GM23248 (cell line): ENCODE measurements at regions not wholly inside any gene's neighbourhood (a gene's known extent, or its start where the extent isn't known, plus 50 kb on each side); places are given as distances from the start of the nearest gene placed in this dataset.

ENCODE experiments used
- DNase-seq: peaks from one replicate; pipeline ENCODE4 v3.0.0-alpha.2; 2015
- H2AFZ ChIP-seq: fragments of 200-600 bp; sonication (generic); 2 replicates; pipeline ENCODE4 v1.6.1; 2016; ENCODE audit warnings: antibody characterized with exemption
- H3F3A ChIP-seq: fragments of 200-600 bp; sonication (generic); 2 replicates; pipeline ENCODE4 v1.6.1; 2016; ENCODE audit warnings: mild to moderate bottlenecking, antibody characterized with exemption, mixed run types; ENCODE audit not compliant: insufficient read depth
- H3K27ac ChIP-seq: fragments of 200-600 bp; sonication (generic); 2 replicates; pipeline ENCODE4 v1.5.1; 2016; ENCODE audit warnings: mild to moderate bottlenecking
- H3K27me3 ChIP-seq: fragments of 200-600 bp; sonication (generic); replicated peaks from 2 replicates; pipeline ENCODE4 v1.6.1; 2016; ENCODE audit warnings: mild to moderate bottlenecking; ENCODE audit not compliant: insufficient read depth
- H3K36me3 ChIP-seq: fragments of 200-600 bp; sonication (generic); 2 replicates; pipeline ENCODE4 v1.6.1; 2016; ENCODE audit warnings: low read depth, mild to moderate bottlenecking
- H3K4me1 ChIP-seq: fragments of 200-600 bp; sonication (generic); 2 replicates; pipeline ENCODE4 v1.6.1; 2016; ENCODE audit warnings: mild to moderate bottlenecking; ENCODE audit not compliant: insufficient read depth
- H3K4me2 ChIP-seq: fragments of 200-600 bp; sonication (generic); one replicate; pipeline ENCODE4 v1.6.1; 2016; ENCODE audit warnings: mild to moderate bottlenecking; ENCODE audit not compliant: unreplicated experiment
- H3K4me3 ChIP-seq: fragments of 200-600 bp; sonication (generic); 2 replicates; pipeline ENCODE4 v1.5.1; 2016; ENCODE audit warnings: mild to moderate bottlenecking
- H3K79me2 ChIP-seq: fragments of 200-600 bp; sonication (generic); 2 replicates; pipeline ENCODE4 v1.6.1; 2016; ENCODE audit warnings: mild to moderate bottlenecking; ENCODE audit not compliant: insufficient read depth
- H3K9ac ChIP-seq: fragments of 200-600 bp; sonication (generic); 2 replicates; pipeline ENCODE4 v1.6.1; 2016; ENCODE audit warnings: mild to moderate bottlenecking
- H3K9me2 ChIP-seq: fragments of 200-600 bp; sonication (generic); 2 replicates; pipeline ENCODE4 v1.6.1; 2016; ENCODE audit warnings: mixed run types, mild to moderate bottlenecking, moderate library complexity; ENCODE audit not compliant: insufficient read depth
- H3K9me3 ChIP-seq: fragments of 200-600 bp; sonication (generic); one replicate; pipeline ENCODE4 v1.6.1; 2017; ENCODE audit warnings: low read depth
- H4K20me1 ChIP-seq: fragments of 200-600 bp; sonication (generic); 2 replicates; pipeline ENCODE4 v1.6.0; 2016; ENCODE audit not compliant: insufficient read depth
- EZH2 ChIP-seq: fragments of 200-600 bp; sonication (generic); IDR thresholded peaks from 2 replicates; pipeline ENCODE4 v1.6.1; 2018; ENCODE audit warnings: antibody characterized with exemption, mild to moderate bottlenecking; ENCODE audit not compliant: insufficient read depth, poor library complexity, severe bottlenecking
- EZH2phosphoT487 ChIP-seq: fragments of 200-600 bp; sonication (generic); IDR thresholded peaks from 2 replicates; pipeline ENCODE4 v1.6.1; 2018; ENCODE audit warnings: antibody characterized with exemption, moderate library complexity, mild to moderate bottlenecking, low read depth; ENCODE audit not compliant: insufficient read depth
- WGBS, 2 experiments: methylation state at CpG; one replicate each; pipeline ENCODE4 v1.1.6; 2015 to 2017; ENCODE audit warnings: low lambda C conversion rate in 2 of 2, low coverage in 1 of 2; ENCODE audit errors: missing lambda C conversion rate in 2 of 2; 5-methylcytosine and 5-hydroxymethylcytosine counted together
- in situ Hi-C: fragments of 300-500 bp; cut with MboI; formaldehyde crosslinking; loops from 2 replicates; pipeline ENCODE4 v1.15.0; 2020

GRCh38 chr7:52270301-52270700, 765.1 kb upstream of the POM121L12 start:
- Histone ChIP-seq H3K9me3 (no peaks in the 10 kb centered on the region), H3K27ac (no peak overlapping the region), H3K27me3 (no peaks in the 10 kb centered on the region), H3K4me3 (no peak overlapping the region), H3K36me3 (no peaks in the 10 kb centered on the region), H2AFZ (no peak overlapping the region), H3K4me1 (no peaks in the 10 kb centered on the region), H3K9me2 (no peaks in the 10 kb centered on the region), H4K20me1 (no peaks in the 10 kb centered on the region), H3K79me2 (no peaks in the 10 kb centered on the region), H3K4me2 (no peak overlapping the region), H3K9ac (no peak overlapping the region), H3F3A (no peaks in the 10 kb centered on the region)
- in situ Hi-C loops = no loop called here
- 15 to 23% methylated on average over 3 of the region's 3 CpGs for WGBS, 2 experiments
- TF ChIP-seq EZH2 = no peak
- no peak for TF ChIP-seq EZH2phosphoT487
- DNase-seq = no peak

DNA sequence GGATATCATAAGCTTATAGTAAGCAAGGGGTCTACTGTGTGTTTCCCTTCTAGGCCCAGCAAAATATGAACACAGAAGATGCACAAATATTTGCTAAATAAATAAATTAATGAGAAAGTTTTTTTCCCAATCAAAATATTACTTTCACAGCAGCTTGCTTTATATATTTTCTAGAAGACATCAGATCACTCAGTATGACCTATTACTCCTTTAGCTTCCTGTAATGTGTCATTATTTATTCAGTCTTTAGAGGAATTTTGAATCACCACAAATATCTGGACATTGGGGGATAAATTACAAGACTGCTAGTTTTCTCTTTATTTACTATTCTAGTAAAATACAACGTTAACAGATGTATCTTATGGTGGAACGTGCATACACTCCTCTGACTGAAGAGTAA, 765.8 kb upstream of the POM121L12 start:
- no peak for TF ChIP-seq EZH2phosphoT487
- TF ChIP-seq EZH2 = no peak

GRCh38 chr7:52261057-52261456, 774.4 kb upstream of the POM121L12 start:
- in situ Hi-C loops = no loop called here
- Histone ChIP-seq H3K4me2 (no peak overlapping the region), H3K79me2 (no peaks in the 10 kb centered on the region), H4K20me1 (no peaks in the 10 kb centered on the region), H3K4me1 (no peaks in the 10 kb centered on the region), H3K27ac (no peak overlapping the region), H3K9me3 (no peaks in the 10 kb centered on the region), H3K36me3 (no peaks in the 10 kb centered on the region), H3F3A (no peaks in the 10 kb centered on the region), H3K9ac (no peak overlapping the region), H3K27me3 (no peaks in the 10 kb centered on the region), H3K4me3 (no peak overlapping the region), H3K9me2 (no peaks in the 10 kb centered on the region), H2AFZ (no peak overlapping the region)
- TF ChIP-seq EZH2 (no peak), EZH2phosphoT487 (no peak)
- DNase-seq = no peak
- 56 to 72% methylated on average over 6 of the region's 6 CpGs for WGBS, 2 experiments

More for the DNA sequence above, 765.8 kb upstream of the POM121L12 start:
- Histone ChIP-seq H4K20me1 (no peaks in the 10 kb centered on the region), H3K4me3 (no peak overlapping the region), H3K27ac (no peak overlapping the region), H3K36me3 (no peaks in the 10 kb centered on the region), H3K9me2 (no peaks in the 10 kb centered on the region), H3K9ac (no peak overlapping the region), H3K4me2 (no peak overlapping the region), H3F3A (no peaks in the 10 kb centered on the region), H3K4me1 (no peaks in the 10 kb centered on the region), H3K27me3 (no peaks in the 10 kb centered on the region), H2AFZ (no peak overlapping the region), H3K9me3 (no peaks in the 10 kb centered on the region), H3K79me2 (no peaks in the 10 kb centered on the region)
- 0 to 2% methylated on average over 2 of the region's 2 CpGs for WGBS, 2 experiments
- in situ Hi-C loops = no loop called here
- no peak for DNase-seq

- Histone ChIP-seq H2AFZ (no peak overlapping the region), H3K36me3 (no peaks in the 10 kb centered on the region), H3F3A (no peaks in the 10 kb centered on the region), H3K27ac (no peak overlapping the region), H4K20me1 (no peaks in the 10 kb centered on the region), H3K4me1 (no peaks in the 10 kb centered on the region), H3K9ac (no peak overlapping the region), H3K4me2 (no peak overlapping the region), H3K4me3 (no peak overlapping the region), H3K9me3 (no peaks in the 10 kb centered on the region), H3K9me2 (no peaks in the 10 kb centered on the region), H3K79me2 (no peaks in the 10 kb centered on the region), H3K27me3 (no peaks in the 10 kb centered on the region)
- 15 to 16% methylated on average over 6 of the region's 6 CpGs for WGBS, 2 experiments
- in situ Hi-C loops = no loop called here
- no peak for DNase-seq
- TF ChIP-seq EZH2 (no peak), EZH2phosphoT487 (no peak)
Observed at GRCh38 chr7:52260046-52260665, 775.3 kb upstream of the POM121L12 start.

DNA sequence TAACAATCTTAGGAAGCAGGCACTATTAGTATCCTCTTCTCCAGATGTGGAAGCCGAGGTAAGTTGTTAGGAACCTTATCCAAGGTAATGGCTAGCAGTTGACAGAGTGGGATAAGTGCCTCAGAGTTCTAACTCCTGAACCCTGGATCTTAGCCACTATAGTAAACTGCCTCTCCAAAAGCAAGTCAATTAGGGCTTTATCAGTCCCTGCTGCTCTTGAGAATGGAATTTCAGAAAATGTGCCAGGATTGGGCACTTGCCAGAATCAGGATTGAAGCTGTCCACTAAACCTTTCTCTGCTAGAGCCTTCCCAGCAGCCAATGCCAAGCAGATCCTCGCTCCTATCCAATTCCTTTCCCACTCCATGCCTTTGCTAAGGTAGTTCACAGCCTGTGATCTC, 777.5 kb upstream of the POM121L12 start:
- Histone ChIP-seq H3K4me3 (no peak overlapping the region), H4K20me1 (no peaks in the 10 kb centered on the region), H3K9me2 (no peaks in the 10 kb centered on the region), H3K79me2 (no peaks in the 10 kb centered on the region), H3K27me3 (no peaks in the 10 kb centered on the region), H3K4me1 (no peaks in the 10 kb centered on the region), H3K4me2 (no peak overlapping the region), H2AFZ (no peak overlapping the region), H3K9ac (no peak overlapping the region), H3K36me3 (no peaks in the 10 kb centered on the region), H3F3A (no peaks in the 10 kb centered on the region), H3K27ac (no peak overlapping the region), H3K9me3 (no peaks in the 10 kb centered on the region)
- no peak for DNase-seq
- no peak for TF ChIP-seq EZH2phosphoT487
- no peak for TF ChIP-seq EZH2
- in situ Hi-C loops = no loop called here
- 2 to 10% methylated on average over 2 of the region's 2 CpGs for WGBS, 2 experiments
